ENCODE measurements at regions not wholly inside any gene's neighbourhood (a gene's known extent, or its start where the extent isn't known, plus 50 kb on each side); places are given as distances from the start of the nearest gene placed in this dataset.

- Histone ChIP-seq H3K4me3 (ENCODE audit: low read depth, low read length, poor library complexity, severe bottlenecking) (no peak overlapping the region), H3K36me3 (ENCODE audit: insufficient read depth, low read length) (no peaks in the 10 kb centered on the region; the same call in 1 of the 2 replicates), H3K27ac (ENCODE audit: low read depth, low read length, poor library complexity, severe bottlenecking) (no peak overlapping the region), H3K79me2 (ENCODE audit: insufficient read depth, low read length) (no peaks in the 10 kb centered on the region), H3K9me2 (ENCODE audit: low read depth, low read length) (no peaks in the 10 kb centered on the region), H3K9ac (ENCODE audit: low read length) (no peak overlapping the region), H3K4me2 (ENCODE audit: low read length) (no peak overlapping the region), H3K9me3 (ENCODE audit: low read length) (no peaks in the 10 kb centered on the region), H2AFZ (ENCODE audit: low read length) (no peak overlapping the region), H4K20me1 (ENCODE audit: insufficient read depth, low read length) (no peaks in the 10 kb centered on the region), H3K4me1 (ENCODE audit: insufficient read depth, low read length, severe bottlenecking) (no peaks in the 10 kb centered on the region), H3F3A (ENCODE audit: insufficient read depth, low read length) (no peaks in the 10 kb centered on the region), H3K27me3 (ENCODE audit: insufficient read depth, low read length) (0 out of 2 replicates have a peak, but pooled peaks cover 8% of the 10 kb centered on the region)
- TF ChIP-seq CTCF (IDR thresholded peaks at IDR 0.05; ENCODE audit: low read length) (no peak), EZH2 (IDR thresholded peaks at IDR 0.05; ENCODE audit: borderline replicate concordance, low read length) (no peak)
Observed at GRCh38 chr6:33904050-33904746, 100.4 kb upstream of the MLN start.

GRCh38 chr6:33903579-33903978, 99.8 kb upstream of the MLN start:
- no peak overlapping the region for H3K4me2 ChIP-seq (ENCODE audit: low read length)
- no peak overlapping the region for H3K27ac ChIP-seq (ENCODE audit: low read depth, low read length, poor library complexity, severe bottlenecking)

GRCh38 chr6:33902457-33902853, 98.7 kb upstream of the MLN start:
- H3K9me2 ChIP-seq (ENCODE audit: low read depth, low read length), result no peaks in the 10 kb centered on the region
- no peak overlapping the region for H3K4me2 ChIP-seq (ENCODE audit: low read length)
- no peaks in the 10 kb centered on the region for H4K20me1 ChIP-seq (ENCODE audit: insufficient read depth, low read length)
- no peaks in the 10 kb centered on the region for H3K9me3 ChIP-seq (ENCODE audit: low read length)
- no peaks in the 10 kb centered on the region for H3F3A ChIP-seq (ENCODE audit: insufficient read depth, low read length)
- 0 out of 2 replicates have a peak, but pooled peaks cover 8% of the 10 kb centered on the region for H3K27me3 ChIP-seq (ENCODE audit: insufficient read depth, low read length)
- no peak overlapping the region for H3K4me3 ChIP-seq (ENCODE audit: low read depth, low read length, poor library complexity, severe bottlenecking)
- no peak overlapping the region for H3K27ac ChIP-seq (ENCODE audit: low read depth, low read length, poor library complexity, severe bottlenecking)
- H3K9ac ChIP-seq (ENCODE audit: low read length), result no peak overlapping the region
- H2AFZ ChIP-seq (ENCODE audit: low read length), result no peak overlapping the region
- H3K36me3 ChIP-seq (ENCODE audit: insufficient read depth, low read length), result no peaks in the 10 kb centered on the region; the same call in 1 of the 2 replicates
- TF ChIP-seq CTCF (IDR thresholded peaks at IDR 0.05; ENCODE audit: low read length) (no peak), EZH2 (IDR thresholded peaks at IDR 0.05; ENCODE audit: borderline replicate concordance, low read length) (no peak)
- H3K4me1 ChIP-seq (ENCODE audit: insufficient read depth, low read length, severe bottlenecking), result no peaks in the 10 kb centered on the region
- H3K79me2 ChIP-seq (ENCODE audit: insufficient read depth, low read length), result no peaks in the 10 kb centered on the region

More at GRCh38 chr6:33903579-33903978, 99.8 kb upstream of the MLN start:
- TF ChIP-seq EZH2 (IDR thresholded peaks at IDR 0.05; ENCODE audit: borderline replicate concordance, low read length) (no peak), CTCF (IDR thresholded peaks at IDR 0.05; ENCODE audit: low read length) (no peak)
- no peak overlapping the region for H3K9ac ChIP-seq (ENCODE audit: low read length)
- no peaks in the 10 kb centered on the region for H3K9me3 ChIP-seq (ENCODE audit: low read length)
- no peaks in the 10 kb centered on the region for H4K20me1 ChIP-seq (ENCODE audit: insufficient read depth, low read length)
- H3K4me1 ChIP-seq (ENCODE audit: insufficient read depth, low read length, severe bottlenecking), result no peaks in the 10 kb centered on the region
- H3F3A ChIP-seq (ENCODE audit: insufficient read depth, low read length), result no peaks in the 10 kb centered on the region
- no peaks in the 10 kb centered on the region; the same call in 1 of the 2 replicates for H3K36me3 ChIP-seq (ENCODE audit: insufficient read depth, low read length)
- H3K4me3 ChIP-seq (ENCODE audit: low read depth, low read length, poor library complexity, severe bottlenecking), result no peak overlapping the region
- H3K27me3 ChIP-seq (ENCODE audit: insufficient read depth, low read length), result 0 out of 2 replicates have a peak, but pooled peaks cover 8% of the 10 kb centered on the region
- H3K79me2 ChIP-seq (ENCODE audit: insufficient read depth, low read length), result no peaks in the 10 kb centered on the region
- no peak overlapping the region for H2AFZ ChIP-seq (ENCODE audit: low read length)
- no peaks in the 10 kb centered on the region for H3K9me2 ChIP-seq (ENCODE audit: low read depth, low read length)

Measured in OCI-LY1 (cell line).